ENCODE measurements at regions not wholly inside any gene's neighbourhood (a gene's known extent, or its start where the extent isn't known, plus 50 kb on each side); places are given as distances from the start of the nearest gene placed in this dataset.
"Not testable (repeated sequence)": the region's sequence is repeated elsewhere in the genome, so short reads cannot be mapped to it uniquely, and the experiment has no call there.

GRCh38 chr2:16391986-16392385, 273.6 kb downstream of the CYRIA start:
- no peak for DNase-seq

- DNase-seq: no peak
Measured at GRCh38 chr2:16390561-16390960, 275.1 kb downstream of the CYRIA start.

DNA sequence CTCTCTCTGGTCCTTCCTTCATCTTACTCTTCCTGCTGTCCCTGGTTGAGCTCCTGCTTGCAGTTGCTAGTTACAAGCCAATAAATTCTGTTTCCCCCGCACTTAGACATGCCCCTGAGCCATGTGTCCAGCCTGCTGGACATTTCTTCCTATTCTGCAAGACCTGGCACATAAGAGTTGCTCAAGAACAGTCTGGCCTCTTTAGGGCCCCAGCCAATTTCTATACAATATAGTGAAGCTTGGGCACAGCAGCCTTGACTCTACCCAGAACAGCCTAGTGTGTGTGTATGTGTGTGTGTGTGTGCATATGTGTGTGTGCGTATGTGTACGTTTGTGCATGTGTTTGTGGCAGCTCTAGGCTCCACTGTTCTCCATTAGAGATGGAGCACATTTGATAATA, 276.0 kb downstream of the CYRIA start:
- no peak for DNase-seq

DNA sequence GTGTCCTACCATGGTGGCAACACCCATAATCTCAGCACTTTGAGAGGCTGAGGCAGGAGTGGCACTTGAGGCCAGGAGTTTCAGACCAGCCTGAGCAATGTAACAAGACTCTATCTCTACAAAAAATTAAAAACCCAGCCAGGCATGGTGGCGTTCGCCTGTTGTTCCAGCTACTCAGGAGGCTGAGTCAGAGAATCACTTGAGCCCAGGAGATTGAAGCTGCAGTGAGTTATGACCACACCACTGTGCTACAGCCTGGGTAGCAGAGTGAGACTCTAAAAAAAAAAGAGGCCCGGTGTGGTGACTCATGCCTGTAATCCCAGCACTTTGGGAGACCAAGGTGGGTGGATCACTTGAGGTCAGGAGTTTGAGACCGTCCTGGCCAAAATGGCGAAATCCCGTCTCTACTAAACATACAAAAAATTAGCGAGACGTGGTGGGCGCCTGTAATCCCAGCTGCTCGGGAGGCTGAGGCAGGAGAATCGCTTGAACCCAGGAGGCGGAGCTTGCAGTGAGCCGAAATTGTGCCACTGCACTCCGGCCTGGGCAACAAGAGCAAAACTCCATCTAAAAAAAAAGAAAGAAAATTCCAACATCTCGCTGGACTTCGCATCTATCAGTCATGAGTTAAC, 277.3 kb downstream of the CYRIA start:
- DNase-seq: not testable (repeated sequence)

DNA sequence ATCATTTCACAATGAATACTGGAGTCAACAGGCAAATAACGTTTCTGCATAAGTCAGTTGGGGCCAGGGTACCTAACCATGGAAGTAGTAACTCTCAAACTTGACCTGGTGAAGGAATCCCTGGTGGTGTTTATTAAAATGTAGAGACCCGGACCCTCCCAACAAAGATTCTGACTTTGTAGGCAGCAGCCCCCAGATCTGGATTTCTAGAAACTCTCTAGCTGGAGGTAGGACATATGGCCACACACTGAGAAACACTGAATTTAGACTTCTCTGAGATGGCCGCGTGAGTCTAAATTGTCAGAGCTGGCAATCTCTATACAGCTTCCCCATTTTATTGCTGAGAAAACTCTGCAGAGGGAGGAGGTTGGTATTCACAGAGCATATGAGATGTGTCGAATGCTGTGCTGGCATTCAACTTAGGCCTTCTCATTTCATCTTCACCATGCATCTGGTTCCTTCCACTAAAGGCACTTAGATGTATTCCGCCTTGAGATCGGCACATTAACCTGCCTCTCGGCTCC, 278.1 kb downstream of the CYRIA start:
- DNase-seq: no peak

DNA sequence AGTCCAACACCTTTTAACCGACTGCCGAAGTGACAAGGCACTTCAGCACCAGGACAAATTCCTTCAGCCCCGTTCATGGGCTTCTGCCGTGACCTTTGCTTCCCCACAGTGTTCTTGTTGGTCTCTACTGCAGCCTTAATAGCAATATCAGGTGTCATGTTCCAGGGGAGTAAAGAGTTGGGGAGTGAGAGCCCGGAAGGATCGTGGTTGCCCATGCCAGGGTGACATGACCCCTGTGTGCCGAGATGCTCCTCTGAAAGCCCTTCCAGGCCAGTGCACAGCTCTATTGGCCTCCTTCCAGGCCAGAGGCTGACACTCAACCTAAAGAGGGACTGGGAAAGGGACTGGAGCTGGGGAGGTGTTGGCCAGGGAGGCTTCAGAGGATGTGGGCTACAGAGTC, 279.2 kb downstream of the CYRIA start:
- DNase-seq: no peak

GRCh38 chr2:16386031-16386430, 279.6 kb downstream of the CYRIA start:
- no peak for DNase-seq

DNA sequence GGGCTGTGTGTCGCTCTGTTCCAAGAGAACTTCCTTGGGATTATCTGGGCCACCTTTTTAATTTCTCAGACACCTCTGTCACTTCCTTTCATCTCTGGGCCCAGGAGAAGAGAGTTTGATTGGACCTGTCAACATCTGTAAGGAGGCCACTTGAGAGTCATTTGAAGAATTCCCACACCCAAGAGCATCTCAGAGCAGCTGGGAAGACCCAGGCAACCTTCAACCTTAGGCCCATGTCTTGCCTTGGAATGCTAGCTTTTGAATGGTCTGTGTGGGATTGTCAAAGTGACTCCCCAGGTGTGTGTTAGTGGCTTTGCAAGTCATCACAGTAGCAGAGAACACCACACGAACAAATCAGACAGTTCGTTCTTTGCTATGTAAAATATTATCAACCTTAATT, 280.3 kb downstream of the CYRIA start:
- DNase-seq: no peak

GRCh38 chr2:16383411-16383810, 282.2 kb downstream of the CYRIA start:
- DNase-seq: no peak

DNA sequence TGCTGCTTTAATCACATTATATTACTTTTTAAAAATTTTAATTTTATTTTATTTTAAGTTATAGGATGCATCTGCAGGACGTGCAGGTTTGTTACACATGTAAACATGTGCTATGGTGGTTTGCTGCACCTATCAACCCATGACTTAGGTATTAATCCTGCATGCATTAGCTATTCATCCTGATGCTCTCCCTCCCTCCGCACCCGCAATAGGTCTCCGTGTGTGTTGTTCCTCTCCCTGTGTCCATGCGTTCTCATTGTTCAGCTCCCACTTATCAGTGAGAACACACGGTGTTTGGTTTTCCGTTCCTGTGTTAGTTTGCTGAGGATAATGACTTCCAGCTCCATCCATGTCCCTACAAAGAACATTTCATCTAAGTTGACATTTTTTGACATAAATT, 283.2 kb downstream of the CYRIA start:
- no peak for DNase-seq

- no peak for DNase-seq
Measured at GRCh38 chr2:16381511-16381910, 284.1 kb downstream of the CYRIA start.

GRCh38 chr2:16379901-16380300, 285.7 kb downstream of the CYRIA start:
- not testable (repeated sequence) for DNase-seq

DNA sequence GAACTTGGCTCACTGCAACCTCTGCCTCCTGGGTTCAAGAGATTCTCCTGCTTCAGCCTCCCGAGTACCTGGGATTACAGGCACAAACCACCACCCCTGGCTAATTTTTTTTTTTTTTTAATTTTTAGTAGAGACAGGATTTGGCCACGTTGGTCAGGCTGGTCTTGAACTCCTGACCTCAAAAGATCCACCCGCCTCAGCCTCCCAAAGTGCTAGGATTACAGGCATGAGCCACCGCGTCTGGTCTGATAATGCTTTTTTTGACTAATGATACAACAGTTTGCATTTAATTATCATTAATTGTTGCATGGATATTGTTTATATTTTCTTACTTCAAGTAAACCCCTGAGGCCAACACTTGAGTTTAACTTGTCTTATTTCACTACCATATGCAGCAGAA, 286.6 kb downstream of the CYRIA start:
- not testable (repeated sequence) for DNase-seq

DNA sequence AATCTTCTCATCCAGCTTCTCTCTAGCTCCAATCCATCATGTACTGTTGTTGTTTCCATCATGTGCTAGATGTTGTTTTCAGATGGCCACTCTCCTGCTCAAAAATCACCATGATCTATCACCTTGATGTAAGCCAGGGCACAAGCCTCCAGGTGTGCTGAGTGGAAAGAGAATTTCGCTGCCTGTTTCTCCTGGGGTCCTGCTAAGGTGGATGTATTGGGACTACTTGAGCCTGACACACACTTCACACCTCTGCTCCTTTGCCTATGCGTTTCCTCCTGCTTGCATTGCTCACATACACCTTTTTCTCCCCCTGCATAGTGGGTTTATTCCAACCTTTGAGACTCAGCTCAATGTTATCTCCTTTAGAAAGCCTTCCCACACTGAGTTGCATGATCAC, 287.6 kb downstream of the CYRIA start:
- no peak for DNase-seq

- no peak for DNase-seq
Measured at GRCh38 chr2:16375981-16376380, 289.7 kb downstream of the CYRIA start.

GRCh38 chr2:16375351-16375750, 290.3 kb downstream of the CYRIA start:
- DNase-seq: no peak

- no peak for DNase-seq
Measured at GRCh38 chr2:16374671-16375070, 291.0 kb downstream of the CYRIA start.

DNA sequence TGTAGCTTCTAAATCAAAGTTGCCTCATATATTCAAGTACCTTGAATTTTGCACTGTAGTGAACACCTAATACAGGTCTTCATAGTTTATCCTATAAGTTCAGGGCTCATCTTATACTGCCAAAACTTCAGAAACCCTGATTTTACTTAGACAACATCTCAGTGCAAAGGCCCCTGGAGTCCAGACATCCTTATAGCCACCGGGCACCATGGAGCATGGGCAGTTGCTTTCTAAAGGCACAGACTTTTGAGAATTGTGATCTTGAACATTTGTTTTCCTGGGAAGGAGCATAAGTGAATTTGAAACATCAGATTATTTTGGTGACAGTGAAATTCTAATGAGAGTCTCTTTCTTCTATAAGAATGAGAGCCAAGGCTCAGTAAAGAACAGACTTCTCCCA, 292.3 kb downstream of the CYRIA start:
- DNase-seq: no peak

DNA sequence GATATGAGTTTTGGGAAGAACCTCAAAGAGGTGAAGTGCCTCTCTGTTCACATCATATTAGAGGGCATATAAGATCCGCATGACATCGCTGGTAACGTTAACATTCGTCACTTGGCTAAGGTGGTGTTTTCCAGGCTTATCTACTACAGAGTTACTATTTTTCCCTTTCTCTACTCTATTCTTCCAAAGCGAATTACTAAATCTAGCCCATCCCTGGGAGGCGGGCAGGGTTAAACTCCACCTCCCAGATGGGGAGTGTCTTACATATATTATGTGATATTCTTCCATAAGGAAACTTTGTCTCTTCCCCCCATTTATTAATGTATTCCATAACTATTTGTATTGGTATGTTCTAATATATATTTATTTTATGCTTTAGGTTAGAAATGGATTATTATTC, 293.9 kb downstream of the CYRIA start:
- DNase-seq: no peak

DNA sequence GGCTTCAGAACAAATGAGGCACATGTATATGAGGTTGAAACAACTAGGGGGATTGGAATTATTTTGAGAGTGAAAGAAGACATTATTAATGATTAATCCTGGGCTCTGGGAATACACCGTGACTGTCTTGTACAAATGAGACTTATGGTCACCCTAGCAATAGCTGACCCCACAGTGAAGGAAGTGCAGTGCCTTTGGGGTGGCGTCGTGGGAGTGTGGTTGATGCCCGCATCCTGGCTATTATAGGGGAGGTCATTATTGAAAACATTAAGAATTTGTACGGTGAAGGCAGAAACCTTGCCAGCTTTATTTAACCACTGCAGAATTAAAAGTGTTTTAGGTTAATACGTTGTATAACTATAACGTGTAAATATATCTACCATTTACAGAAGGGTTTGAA, 296.7 kb downstream of the CYRIA start:
- no peak for DNase-seq

DNA sequence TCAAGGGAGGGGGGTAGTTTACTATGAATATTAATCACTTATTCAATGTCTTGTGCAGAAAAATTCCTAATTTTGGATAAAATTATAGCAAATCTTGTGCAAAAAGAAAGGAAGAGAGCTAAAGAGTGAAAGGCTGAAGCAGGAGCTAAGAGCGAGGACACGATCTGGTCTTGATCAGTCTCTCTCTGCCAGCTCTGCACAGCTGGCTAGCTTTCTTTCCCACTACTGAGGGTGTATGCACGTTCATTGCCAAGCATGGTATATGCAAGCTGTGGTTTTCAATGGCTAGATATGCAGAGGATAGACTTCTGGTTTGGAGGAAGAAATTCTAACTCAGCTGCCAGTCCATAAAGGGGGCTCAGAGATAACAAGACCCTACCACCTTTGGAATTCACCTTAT, 297.3 kb downstream of the CYRIA start:
- no peak for DNase-seq

DNA sequence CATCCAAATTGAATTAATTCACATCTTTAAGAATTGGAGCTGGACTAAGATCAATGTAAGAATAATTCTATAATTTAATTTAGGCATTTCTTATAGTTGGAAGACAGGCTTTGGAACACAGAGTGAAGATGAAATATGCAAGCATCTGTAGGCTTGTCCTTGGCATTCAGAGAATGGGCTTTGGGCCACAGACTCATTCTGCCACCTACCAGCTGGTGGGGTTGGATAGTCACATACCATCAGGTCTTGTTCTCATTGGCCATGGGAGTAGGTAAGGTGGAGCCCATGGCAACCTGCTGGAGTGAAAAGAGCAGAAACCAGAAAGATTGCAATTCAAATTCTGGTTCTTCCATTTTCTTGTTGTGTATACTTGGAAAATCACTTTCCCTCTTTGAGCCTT, 300.3 kb downstream of the CYRIA start:
- no peak for DNase-seq

- no peak for DNase-seq
Measured at GRCh38 chr2:16363581-16363980, 302.1 kb downstream of the CYRIA start.

GRCh38 chr2:16362611-16363010, 303.0 kb downstream of the CYRIA start:
- DNase-seq: no peak

GRCh38 chr2:16361261-16361995, 304.2 kb downstream of the CYRIA start:
- DNase-seq: no peak

Data from T-helper 2 cell (primary cell).